ENCODE measurements at regions not wholly inside any gene's neighbourhood (a gene's known extent, or its start where the extent isn't known, plus 50 kb on each side); places are given as distances from the start of the nearest gene placed in this dataset.

DNA sequence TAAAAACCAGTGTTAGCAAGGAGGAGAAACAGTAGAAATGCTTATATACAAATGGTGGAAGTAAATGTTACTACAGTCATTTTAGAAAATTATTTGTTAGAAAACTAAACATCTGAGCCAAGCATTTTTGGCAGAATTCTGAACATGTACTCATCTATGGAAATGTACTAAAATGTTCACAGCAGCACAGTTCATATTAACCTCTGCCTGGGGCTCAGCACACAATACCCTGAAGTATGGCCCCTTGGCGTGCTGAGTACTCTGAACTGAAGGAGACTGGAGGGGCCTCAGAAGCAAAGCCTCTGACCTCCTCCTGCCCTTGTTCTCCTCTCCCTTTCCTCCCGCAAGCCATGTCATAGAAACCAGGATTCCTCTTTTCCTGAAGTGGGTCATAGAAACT is 66.2 kb upstream of the RALGAPA2 start:
- TF ChIP-seq, protein P1, sequence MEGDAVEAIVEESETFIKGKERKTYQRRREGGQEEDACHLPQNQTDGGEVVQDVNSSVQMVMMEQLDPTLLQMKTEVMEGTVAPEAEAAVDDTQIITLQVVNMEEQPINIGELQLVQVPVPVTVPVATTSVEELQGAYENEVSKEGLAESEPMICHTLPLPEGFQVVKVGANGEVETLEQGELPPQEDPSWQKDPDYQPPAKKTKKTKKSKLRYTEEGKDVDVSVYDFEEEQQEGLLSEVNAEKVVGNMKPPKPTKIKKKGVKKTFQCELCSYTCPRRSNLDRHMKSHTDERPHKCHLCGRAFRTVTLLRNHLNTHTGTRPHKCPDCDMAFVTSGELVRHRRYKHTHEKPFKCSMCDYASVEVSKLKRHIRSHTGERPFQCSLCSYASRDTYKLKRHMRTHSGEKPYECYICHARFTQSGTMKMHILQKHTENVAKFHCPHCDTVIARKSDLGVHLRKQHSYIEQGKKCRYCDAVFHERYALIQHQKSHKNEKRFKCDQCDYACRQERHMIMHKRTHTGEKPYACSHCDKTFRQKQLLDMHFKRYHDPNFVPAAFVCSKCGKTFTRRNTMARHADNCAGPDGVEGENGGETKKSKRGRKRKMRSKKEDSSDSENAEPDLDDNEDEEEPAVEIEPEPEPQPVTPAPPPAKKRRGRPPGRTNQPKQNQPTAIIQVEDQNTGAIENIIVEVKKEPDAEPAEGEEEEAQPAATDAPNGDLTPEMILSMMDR (IDR thresholded peaks at IDR 0.05 in 4 of 5, conservative IDR thresholded peaks at IDR 0.05 in 1 of 5), result no peak
- no peak for TF ChIP-seq POLR2A (IDR thresholded peaks at IDR 0.05)
